ENCODE measurements at regions not wholly inside any gene's neighbourhood (a gene's known extent, or its start where the extent isn't known, plus 50 kb on each side); places are given as distances from the start of the nearest gene placed in this dataset.

DNA sequence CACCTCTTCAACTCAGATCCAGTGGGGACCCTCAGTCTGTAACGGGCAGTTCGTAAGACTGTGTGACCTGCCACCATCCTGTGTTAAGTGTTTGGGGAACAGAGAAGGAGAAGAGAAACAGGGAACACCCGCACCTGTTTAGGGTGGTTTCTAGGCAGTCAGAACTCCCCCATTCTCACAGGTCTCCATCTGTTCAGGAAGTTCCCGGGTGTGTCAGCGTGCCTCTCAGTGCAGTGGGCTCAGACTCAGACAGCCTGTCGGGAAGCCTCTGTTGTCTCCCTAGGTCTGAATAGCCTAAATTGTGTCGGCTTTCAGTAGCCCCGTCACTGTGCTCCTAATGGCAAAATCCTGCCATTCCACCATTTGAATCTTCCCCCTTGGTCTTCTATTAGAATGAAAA, 256.6 kb downstream of the LOXHD1 start:
- H3K9ac ChIP-seq (ENCODE audit: low read depth in 1 of 2, low read length in 2 of 2) = no peak overlapping the region
- H3K27me3 ChIP-seq (ENCODE audit: control insufficient read depth in 4 of 4, insufficient read depth in 4 of 4, low read length in 3 of 4) = no peaks in the 10 kb centered on the region
- DNase-seq (ENCODE audit: low spot score) = no peak
- no peaks in the 10 kb centered on the region for H3K36me3 ChIP-seq (ENCODE audit: control insufficient read depth in 4 of 4, insufficient read depth in 3 of 4, low read depth in 1 of 4, low read length in 3 of 4)
- no peak overlapping the region for H3K4me3 ChIP-seq (ENCODE audit: low read depth in 1 of 3, low read length in 3 of 3)
- no peaks in the 10 kb centered on the region for H3K9me3 ChIP-seq (ENCODE audit: control insufficient read depth in 4 of 4, low read length in 3 of 4)
- no peak overlapping the region for H3K27ac ChIP-seq (ENCODE audit: low read depth in 1 of 2, low read length in 2 of 2)
- TF ChIP-seq YY1 (IDR thresholded peaks at IDR 0.05) = no peak
- no peak for TF ChIP-seq HNF4G (IDR thresholded peaks at IDR 0.05)
- TF ChIP-seq, protein P1, sequence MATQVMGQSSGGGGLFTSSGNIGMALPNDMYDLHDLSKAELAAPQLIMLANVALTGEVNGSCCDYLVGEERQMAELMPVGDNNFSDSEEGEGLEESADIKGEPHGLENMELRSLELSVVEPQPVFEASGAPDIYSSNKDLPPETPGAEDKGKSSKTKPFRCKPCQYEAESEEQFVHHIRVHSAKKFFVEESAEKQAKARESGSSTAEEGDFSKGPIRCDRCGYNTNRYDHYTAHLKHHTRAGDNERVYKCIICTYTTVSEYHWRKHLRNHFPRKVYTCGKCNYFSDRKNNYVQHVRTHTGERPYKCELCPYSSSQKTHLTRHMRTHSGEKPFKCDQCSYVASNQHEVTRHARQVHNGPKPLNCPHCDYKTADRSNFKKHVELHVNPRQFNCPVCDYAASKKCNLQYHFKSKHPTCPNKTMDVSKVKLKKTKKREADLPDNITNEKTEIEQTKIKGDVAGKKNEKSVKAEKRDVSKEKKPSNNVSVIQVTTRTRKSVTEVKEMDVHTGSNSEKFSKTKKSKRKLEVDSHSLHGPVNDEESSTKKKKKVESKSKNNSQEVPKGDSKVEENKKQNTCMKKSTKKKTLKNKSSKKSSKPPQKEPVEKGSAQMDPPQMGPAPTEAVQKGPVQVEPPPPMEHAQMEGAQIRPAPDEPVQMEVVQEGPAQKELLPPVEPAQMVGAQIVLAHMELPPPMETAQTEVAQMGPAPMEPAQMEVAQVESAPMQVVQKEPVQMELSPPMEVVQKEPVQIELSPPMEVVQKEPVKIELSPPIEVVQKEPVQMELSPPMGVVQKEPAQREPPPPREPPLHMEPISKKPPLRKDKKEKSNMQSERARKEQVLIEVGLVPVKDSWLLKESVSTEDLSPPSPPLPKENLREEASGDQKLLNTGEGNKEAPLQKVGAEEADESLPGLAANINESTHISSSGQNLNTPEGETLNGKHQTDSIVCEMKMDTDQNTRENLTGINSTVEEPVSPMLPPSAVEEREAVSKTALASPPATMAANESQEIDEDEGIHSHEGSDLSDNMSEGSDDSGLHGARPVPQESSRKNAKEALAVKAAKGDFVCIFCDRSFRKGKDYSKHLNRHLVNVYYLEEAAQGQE (IDR thresholded peaks at IDR 0.05) = no peak
- no peak for TF ChIP-seq GABPA (IDR thresholded peaks at IDR 0.05 in 1 of 2, conservative IDR thresholded peaks at IDR 0.05 in 1 of 2)
- TF ChIP-seq, protein P2, sequence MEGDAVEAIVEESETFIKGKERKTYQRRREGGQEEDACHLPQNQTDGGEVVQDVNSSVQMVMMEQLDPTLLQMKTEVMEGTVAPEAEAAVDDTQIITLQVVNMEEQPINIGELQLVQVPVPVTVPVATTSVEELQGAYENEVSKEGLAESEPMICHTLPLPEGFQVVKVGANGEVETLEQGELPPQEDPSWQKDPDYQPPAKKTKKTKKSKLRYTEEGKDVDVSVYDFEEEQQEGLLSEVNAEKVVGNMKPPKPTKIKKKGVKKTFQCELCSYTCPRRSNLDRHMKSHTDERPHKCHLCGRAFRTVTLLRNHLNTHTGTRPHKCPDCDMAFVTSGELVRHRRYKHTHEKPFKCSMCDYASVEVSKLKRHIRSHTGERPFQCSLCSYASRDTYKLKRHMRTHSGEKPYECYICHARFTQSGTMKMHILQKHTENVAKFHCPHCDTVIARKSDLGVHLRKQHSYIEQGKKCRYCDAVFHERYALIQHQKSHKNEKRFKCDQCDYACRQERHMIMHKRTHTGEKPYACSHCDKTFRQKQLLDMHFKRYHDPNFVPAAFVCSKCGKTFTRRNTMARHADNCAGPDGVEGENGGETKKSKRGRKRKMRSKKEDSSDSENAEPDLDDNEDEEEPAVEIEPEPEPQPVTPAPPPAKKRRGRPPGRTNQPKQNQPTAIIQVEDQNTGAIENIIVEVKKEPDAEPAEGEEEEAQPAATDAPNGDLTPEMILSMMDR (IDR thresholded peaks at IDR 0.05; ENCODE audit: low read depth, low read length, missing input control) = no peak
- no peak for TF ChIP-seq FOXA1 (IDR thresholded peaks at IDR 0.05)
- TF ChIP-seq SP1 (IDR thresholded peaks at IDR 0.05) = no peak
- no peak for TF ChIP-seq ATF3 (IDR thresholded peaks at IDR 0.05)
- no peak for TF ChIP-seq TAF1 (conservative IDR thresholded peaks at IDR 0.05)
- WGBS = 89% methylated on average over 8 of the region's 8 CpGs
- peaks cover 0 to 6% (median 0%) of the 10 kb centered on the region in 4 donors for H3K4me1 ChIP-seq (ENCODE audit: control insufficient read depth in 4 of 4, insufficient read depth in 4 of 4, low read length in 3 of 4)

- 87% methylated on average over 7 of the region's 7 CpGs for WGBS
- TF ChIP-seq NR2F2 (IDR thresholded peaks at IDR 0.05) = no peak
- TF ChIP-seq JUND (IDR thresholded peaks at IDR 0.05) = no peak
- no peak for TF ChIP-seq ATF3 (IDR thresholded peaks at IDR 0.05)
- TF ChIP-seq, protein P2 (IDR thresholded peaks at IDR 0.05; ENCODE audit: low read depth, low read length, missing input control) = no peak
- TF ChIP-seq, protein P1 (IDR thresholded peaks at IDR 0.05) = no peak
- TF ChIP-seq RAD21 (IDR thresholded peaks at IDR 0.05) = no peak
- TF ChIP-seq, protein P3, sequence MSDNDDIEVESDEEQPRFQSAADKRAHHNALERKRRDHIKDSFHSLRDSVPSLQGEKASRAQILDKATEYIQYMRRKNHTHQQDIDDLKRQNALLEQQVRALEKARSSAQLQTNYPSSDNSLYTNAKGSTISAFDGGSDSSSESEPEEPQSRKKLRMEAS (IDR thresholded peaks at IDR 0.05) = no peak
- TF ChIP-seq ZBTB33 (IDR thresholded peaks at IDR 0.05) = no peak
- no peak for TF ChIP-seq HNF4G (IDR thresholded peaks at IDR 0.05)
- no peak for TF ChIP-seq HNF4A (conservative IDR thresholded peaks at IDR 0.05)
- TF ChIP-seq RXRA (IDR thresholded peaks at IDR 0.05) = no peak
- no peak for TF ChIP-seq SP1 (IDR thresholded peaks at IDR 0.05)
- no peak for TF ChIP-seq FOXA2 (IDR thresholded peaks at IDR 0.05)
- no peak for TF ChIP-seq EGR1 (IDR thresholded peaks at IDR 0.05; ENCODE audit: low read depth in 2 of 2)
Observed at GRCh38 chr18:46401486-46402070, 255.4 kb downstream of the LOXHD1 start.

More at GRCh38 chr18:46401486-46402070, 255.4 kb downstream of the LOXHD1 start:
- no peaks in the 10 kb centered on the region for H3K27me3 ChIP-seq (ENCODE audit: control insufficient read depth in 4 of 4, insufficient read depth in 4 of 4, low read length in 3 of 4)
- H3K9me3 ChIP-seq (ENCODE audit: control insufficient read depth in 4 of 4, low read length in 3 of 4) = no peaks in the 10 kb centered on the region
- no peaks in the 10 kb centered on the region for H3K36me3 ChIP-seq (ENCODE audit: control insufficient read depth in 4 of 4, insufficient read depth in 3 of 4, low read depth in 1 of 4, low read length in 3 of 4)
- peaks cover 0 to 6% (median 0%) of the 10 kb centered on the region in 4 donors for H3K4me1 ChIP-seq (ENCODE audit: control insufficient read depth in 4 of 4, insufficient read depth in 4 of 4, low read length in 3 of 4)
- H3K27ac ChIP-seq (ENCODE audit: low read depth in 1 of 2, low read length in 2 of 2) = no peak overlapping the region
- DNase-seq (ENCODE audit: low spot score) = no peak
- H3K4me3 ChIP-seq (ENCODE audit: low read depth in 1 of 3, low read length in 3 of 3) = no peak overlapping the region
- H3K9ac ChIP-seq (ENCODE audit: low read depth in 1 of 2, low read length in 2 of 2) = no peak overlapping the region

Measured in liver (tissue), 8 donors.